ENCODE measurements at regions not wholly inside any gene's neighbourhood (a gene's known extent, or its start where the extent isn't known, plus 50 kb on each side); places are given as distances from the start of the nearest gene placed in this dataset.

DNA sequence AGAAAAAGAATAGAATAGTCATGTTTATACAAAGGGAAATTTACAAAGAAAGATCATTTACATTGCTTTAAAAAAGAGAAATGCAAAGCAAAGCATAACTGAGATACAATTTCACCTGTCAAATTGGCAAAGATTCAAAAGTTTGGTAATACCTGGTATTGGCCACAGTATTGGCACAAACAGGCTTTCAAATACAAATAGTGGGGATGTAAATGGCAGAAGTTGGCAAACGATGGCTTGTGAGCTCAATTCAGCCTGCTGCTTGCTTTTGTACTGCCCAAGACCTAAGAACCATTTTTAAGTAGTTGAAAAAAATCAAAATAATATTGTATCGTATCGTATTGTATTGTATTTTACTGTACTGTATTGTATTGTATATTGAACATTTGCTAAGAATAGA, 194.5 kb upstream of the JAG1 start:
- no peak for DNase-seq

DNA sequence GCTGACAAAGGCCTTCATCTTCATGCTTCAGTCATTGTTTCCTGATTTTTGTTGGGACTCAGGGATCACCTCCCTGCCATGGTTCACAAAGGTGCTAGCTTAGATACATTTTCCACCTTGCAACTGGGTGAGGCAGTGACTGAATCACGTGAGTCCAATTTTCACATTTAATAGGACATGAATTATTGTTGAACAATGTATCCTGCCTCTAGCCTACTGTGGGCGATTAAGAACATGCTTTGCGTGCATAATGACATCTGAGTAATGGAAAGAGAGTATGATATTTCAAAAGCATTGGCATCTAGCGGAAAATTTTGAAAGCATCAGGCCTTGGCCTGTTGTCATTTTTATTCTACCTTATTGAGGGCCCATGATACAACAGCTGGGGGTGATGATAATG, 199.2 kb upstream of the JAG1 start:
- no peak for DNase-seq

DNA sequence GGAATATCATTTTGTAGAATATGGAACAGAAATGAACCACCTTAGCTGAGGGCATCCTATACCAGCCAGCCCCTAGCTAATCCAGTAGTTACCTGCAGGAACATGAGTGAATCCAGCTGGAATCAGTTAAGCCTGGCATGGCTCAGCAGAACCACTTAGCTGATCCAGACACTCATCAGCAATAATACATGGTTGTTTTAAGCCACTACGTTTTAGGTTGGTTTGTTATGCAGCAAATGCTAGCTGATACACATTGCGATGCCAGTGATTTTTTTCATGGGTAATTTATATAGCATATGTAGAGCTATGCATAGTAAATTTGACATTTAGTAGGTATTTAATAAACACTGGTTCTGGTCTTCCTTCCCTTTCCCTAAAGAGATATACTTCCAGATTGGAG, 201.9 kb upstream of the JAG1 start:
- no peak for DNase-seq

DNA sequence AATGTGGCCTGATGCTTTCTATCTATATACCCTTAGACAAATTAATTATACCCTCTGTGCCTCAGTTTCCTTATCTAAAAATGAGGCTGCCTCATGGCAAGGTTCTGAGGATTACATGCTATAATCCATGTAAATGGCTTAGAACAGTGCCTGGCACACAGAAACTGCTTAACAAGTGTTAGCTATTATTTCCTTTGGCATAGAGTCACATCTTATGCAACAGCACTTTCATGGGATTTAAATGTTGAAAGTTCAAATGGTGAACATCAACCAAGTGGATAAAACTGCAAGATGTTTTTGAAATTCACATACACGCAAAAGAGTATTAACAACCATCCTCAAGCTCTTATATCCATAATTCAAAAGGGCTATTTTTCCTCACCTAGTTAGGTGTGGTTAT, 202.8 kb upstream of the JAG1 start:
- DNase-seq: no peak

DNA sequence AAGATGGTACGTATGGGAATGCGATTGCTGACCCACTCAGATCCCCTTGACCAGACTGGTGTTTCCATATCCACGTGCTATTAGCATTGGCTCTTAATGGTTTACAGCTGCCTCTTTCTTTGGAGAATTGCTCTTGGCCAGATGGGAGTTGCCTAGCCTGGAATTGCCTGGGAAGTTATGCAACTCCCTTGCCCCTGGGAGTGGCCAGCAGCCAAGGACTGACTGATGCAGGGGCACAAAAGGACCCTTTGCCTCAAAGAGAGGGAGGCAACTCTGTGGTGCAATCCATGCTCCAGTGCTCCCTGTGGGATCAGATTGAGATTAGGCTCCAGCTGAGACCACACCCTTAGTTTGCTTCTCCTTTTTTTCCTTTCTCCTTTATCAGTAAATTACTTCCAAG, 203.5 kb upstream of the JAG1 start:
- no peak for DNase-seq

DNA sequence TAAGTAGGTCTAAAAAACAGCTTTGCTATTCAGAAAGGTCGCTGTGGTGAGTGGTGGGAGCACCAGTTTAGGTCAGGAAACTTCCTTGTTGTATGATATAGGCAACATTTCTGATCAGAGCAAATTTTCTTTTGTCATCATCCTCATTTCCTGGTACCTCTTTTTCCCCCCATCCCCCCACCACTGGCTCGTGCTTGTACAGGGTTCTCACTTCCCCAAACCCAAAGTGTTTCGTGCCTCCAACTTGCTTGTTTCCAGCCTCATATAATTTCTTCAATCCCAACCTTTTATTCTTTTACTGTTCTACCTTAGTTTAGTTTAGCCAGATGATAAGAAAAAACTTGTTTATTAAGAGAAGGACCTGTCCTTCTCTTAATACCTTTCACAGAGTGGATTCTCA, 209.4 kb upstream of the JAG1 start:
- DNase-seq: no peak

DNA sequence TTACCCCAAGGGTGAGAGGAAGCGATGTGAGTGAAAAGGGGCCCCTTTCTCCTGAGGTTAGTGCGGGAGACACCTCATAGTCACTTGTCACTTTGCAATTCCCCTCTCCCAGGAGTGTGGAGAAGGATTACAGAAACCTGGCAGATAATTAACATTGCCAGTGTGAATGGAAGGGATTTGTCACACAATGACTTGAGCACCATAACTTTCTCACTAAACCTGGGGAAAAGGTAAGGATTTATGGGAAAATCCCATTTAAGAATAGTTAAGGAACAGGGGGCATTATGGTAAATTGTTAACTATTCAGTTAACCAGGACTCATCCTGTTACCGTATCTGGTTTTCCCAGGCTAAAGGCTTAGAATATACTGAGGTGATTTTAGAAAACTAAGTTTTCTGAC, 219.5 kb upstream of the JAG1 start:
- no peak for DNase-seq

DNA sequence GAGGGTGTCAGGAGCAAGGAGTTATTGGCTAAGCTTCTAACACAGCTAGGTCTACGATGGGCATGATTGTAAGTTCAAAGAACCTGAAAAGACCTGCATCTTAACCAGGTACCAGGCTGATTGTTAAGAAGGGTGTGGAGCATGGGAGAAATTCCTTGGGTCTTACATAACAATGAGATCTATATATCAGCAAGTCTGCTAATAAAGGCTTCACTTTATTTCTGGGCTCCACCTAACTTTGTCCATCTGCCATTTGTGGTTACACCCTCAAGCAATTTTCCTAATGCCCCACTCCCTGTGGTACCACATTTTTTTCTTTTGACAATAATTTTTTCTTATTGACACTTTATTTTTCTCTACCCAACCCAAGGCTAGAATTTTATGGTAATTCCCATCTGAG, 223.5 kb upstream of the JAG1 start:
- no peak for DNase-seq

DNA sequence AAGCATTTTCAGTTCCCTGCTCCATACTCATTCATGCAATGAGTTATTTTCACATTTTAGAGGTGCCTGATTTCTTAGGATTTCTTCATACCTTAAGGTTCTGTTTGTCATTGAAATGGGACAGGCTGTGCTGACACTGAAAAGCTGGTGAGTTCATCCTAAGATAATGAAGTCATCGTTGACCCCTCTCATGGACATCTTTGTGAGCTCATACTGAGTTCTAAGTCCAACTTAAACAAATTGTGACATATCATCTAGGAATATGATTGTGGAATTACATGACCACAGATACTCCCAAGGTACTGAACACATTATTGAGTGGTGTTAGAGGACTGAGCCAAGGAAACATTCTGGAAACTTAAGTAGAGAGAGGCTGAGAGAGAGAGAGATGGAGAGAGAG, 224.8 kb upstream of the JAG1 start:
- DNase-seq: no peak

DNA sequence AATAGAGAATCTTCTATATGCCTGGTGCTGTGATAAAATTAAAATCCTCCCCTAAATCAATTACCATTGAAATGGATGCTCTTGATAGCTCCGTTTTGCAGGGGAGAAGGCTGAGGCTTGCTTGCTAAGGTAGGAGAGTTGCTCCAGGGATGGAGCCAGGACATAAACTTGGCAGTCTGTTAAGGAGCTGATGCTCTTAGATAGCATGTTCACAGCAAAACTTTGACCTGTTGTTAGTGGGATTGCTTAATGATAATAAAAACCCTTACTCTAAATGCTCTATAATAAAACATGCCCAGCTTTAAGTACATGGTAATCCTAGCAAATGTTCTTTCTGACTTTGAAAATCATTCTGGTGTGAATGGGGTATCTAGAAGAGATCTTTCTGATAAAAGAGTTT, 228.4 kb upstream of the JAG1 start:
- no peak for DNase-seq

DNA sequence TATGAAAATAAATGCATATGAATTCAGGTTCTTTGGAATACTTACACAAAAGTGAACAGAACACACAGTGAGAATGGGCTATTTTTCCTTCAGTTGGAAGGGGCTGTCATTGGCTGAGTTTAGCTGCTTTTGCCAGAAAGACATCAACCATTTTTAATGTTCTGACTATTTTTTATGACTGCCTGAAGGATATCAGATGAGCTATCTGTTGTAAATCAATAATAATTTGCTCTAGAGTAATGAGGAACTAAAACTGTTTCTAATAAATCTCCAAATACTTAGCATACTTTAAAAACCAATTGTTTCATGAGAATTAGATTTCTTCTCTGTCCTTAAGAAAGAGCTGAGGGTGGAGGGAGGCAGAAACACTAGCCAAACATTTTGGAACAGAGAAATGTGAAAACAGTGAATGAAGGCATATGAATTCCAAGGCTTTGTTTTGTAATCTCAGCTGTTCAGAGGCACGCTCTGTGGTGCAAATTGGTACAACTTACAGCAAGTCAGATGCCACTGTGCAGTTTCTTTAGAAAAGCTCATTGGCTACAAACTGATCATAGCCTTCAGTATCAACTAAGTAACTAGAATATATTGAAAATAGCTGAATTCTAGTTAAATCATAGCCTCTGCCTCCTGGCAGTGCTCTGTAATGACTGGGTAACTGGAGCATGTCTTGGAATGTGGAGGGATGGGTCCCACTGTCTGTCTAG, 228.9 kb upstream of the JAG1 start:
- no peak for DNase-seq

DNA sequence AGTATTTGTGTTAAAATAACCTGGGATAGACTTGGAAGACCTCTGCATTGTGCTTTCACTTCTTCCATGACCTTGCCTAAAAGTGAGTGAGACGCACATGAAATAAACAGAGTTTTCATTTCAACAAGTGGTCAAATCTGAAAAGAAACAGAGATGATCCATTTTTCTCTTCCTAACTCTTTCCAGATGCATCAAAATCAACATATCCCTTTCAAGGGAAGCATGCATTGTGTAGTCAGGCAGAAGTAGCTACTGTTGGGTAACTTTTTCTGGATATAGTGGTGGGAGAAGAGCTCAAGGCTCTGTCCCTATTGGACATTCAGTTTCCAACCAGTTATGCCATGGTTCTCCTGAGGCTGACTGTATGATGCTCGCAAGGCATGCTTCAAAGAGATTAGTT, 233.0 kb upstream of the JAG1 start:
- no peak for DNase-seq

DNA sequence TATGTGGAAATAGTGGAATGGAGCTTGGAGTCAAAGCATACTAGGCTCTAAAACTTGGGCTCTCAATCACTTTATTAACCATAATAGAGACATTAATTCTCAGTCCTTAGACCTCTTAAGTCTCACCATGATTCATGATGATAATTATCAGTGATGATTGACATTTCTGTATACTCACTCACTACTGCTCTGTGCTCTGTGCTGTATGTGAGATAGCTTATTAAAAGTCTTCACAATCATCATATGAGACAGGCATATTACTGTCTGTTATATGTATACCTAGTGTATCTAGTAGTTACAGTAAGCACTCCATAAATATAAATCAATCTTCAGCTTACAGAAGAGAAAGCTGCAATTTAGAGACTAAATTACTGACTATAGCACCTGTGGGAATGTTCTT, 236.0 kb upstream of the JAG1 start:
- DNase-seq: no peak

DNA sequence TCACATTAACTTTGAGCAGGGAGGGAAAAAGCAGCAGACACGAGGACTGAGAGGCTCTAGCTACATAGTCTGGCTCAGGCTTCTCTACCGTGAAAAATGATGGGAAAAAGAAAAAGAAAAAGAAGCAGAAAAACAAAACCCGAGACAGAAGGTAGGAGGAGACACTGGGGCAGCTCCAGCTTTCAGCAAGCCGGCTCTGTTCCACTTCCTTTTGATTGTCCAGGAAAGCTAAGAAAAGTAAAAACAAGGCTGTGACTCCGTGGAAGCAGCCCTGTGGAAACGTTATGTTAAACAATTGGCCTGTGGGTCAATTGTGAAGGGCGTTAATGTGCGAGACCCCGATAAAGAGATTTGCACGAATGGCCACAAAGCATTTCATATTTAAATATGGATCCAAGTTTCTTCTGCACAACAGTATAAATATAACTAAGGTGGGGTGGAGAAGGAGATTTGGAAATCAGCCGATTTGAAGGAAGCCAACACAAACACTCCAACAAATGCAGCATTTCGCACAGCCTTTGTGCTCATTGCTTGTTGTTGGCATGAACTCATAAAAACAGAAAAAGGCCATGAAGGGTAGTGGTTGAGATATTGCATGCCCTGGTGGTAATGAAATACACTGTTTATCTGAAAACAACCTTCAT, 236.9 kb upstream of the JAG1 start:
- DNase-seq: no peak

DNA sequence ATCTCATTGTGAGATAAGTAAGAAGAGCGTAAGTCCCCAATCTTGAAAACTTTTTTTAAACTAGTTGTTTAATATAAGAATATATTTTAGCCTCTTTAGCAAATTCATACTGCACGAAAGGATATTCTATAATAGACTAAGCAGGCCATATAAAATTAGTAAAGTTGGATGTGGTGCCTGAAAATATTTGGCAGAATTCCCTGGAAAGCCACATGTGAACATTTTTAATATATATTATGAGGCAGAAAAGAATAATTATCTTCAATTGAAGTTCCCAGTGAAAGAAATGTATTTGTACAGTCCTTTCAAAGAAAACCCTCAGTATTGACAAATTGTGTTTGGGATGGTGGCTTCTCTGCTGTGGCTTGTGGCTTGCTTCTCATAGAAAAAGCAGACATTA, 237.5 kb upstream of the JAG1 start:
- DNase-seq: no peak

DNA sequence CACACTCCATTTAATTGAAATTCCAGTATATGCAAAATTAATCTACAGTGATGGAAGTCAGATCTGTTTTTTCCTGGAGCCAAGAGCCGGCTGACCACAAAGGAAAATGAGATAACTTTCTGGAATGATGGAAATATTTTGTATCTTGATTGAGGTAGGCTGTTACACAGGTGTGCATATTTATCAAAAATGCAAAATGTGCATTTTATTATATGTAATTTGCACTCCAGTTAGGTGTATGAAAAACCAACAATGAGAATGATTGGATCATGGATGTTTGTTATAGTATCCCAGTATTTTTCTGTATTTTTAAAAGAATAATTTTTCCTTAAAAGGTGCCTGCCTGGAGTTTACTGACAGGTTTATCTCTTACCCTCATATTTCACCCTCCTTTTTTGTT, 242.0 kb upstream of the JAG1 start:
- no peak for DNase-seq

DNA sequence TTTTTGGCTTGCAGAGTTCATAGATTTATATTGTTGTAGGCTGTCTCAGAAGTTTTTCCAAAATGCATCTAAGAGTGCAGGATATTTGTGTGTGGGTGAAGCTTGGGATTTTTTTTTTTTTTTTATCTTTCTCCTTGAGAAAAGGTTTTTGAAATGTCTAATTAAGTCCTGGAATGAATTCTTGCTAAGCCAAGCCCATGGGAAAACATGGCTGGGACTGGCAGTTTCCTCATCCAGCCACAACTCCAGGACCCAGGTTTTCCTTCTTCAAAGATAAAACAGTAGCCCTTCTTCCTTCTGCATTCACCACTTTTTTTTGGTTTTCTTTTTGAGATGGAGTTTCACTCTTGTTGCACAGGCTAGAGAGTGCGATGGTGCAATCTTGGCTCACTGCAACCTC, 242.5 kb upstream of the JAG1 start:
- no peak for DNase-seq

DNA sequence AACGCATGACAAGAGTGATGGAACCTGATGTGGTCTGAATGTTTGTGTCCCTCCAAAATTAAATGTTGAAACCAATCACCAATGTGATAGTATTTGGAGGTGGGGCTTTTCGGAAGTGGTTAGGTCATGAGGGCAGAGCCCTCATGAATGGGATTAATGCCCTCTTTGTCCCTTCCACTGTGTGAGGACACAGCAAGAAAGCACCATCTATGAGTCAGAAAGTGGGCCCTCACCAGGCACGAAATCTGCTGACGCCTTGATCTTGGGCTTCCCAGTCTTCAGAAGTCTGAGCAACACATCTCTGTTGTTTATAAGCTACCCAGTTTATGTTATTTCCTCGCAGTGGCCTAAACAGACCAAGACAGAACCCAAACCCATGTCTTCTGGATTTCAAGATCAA, 244.0 kb upstream of the JAG1 start:
- no peak for DNase-seq

DNA sequence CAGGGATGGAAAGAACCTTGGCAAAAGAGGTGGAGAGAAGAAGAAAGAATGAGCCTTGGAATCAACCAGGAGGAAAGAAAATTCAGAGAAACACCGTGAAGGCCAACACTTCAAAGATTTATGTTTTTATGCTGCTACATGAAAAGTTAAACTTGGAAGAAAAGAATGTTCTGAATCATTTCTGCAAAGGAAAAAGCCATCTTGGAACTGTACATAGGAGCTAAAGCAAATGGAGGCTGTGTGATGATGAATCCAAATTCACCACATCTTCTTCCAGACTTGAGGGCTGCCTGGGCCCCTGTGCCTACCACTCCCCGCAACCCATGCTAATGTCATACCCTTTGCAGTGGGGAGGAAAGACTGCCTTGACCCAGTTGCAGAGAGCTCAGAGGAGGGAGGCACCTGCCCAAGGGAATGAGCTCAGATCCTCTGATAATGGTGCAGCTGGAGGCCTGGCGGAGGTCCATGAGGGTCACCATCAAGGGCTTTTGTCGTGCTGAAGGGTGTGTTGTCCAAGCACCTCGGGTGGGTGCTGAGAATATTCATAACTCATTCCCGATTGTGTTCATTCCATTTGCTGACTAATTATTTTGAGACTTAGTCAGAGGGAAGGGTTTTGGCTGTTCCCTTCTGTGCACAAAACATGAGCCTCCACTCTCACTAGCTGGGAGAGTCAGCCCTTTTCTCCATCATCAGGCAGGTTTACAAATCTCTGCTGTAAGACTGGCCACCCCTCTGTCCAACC, 245.8 kb upstream of the JAG1 start:
- DNase-seq: no peak

DNA sequence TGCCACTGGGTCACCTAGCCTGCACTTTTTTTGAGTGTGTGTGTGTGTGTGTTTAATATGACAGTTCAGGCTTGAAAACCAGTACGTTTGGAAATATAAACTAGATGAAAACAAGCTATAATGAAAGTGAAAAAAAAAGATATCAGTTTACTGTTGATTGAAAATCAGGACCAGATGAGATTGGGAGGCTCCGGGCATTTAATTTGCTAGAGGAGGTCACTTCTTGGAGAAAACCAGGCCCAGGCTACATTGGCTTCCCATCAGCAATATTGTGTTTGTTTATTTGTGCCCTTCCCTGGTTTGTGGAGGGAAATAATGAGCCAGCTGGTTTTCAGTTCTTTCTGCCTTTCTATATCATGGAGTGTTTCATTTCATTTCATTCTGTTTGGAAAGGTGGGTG, 246.6 kb upstream of the JAG1 start:
- no peak for DNase-seq

DNA sequence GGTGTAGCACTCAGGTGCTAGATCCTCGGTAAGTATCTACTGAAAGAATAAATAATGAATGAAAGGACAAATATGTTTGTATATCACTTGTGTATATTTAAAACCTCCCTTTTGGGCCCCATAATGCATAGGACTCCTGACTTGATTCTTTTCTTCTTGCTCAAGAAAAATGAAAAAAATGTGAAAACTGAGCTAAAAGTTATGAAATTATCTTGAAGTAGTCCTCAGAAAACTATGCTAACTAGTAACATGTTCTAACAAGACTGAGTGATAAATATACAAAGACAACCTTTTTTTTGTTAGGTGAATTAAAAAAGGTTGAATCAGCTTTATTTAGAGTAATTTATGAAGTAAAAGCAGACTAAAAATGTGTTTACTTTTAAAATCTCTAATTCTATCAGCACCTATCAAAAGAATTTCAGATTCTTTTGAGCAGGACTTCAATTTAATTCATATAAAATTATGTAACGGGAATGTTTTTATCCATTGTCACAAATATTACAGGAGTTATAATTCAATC, 247.8 kb upstream of the JAG1 start:
- no peak for DNase-seq

DNA sequence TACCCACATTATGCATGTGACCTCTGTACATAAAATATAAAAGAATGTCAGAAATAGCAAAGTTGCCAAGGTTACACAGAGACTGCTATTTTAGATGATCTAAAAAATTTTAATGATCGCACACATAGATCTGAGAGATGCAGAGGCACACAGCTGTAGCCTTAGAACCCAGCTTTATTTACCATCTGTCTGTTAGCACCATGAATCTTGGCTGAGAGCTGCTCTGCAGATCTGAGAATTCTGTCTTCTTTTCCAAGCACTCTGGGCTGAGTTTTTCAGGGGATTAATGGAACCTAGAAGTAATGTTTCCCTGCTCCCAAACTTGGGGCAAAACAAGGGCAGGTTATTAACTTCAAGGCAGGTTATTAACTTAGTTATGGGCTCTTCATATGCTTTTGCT, 248.7 kb upstream of the JAG1 start:
- no peak for DNase-seq

DNA sequence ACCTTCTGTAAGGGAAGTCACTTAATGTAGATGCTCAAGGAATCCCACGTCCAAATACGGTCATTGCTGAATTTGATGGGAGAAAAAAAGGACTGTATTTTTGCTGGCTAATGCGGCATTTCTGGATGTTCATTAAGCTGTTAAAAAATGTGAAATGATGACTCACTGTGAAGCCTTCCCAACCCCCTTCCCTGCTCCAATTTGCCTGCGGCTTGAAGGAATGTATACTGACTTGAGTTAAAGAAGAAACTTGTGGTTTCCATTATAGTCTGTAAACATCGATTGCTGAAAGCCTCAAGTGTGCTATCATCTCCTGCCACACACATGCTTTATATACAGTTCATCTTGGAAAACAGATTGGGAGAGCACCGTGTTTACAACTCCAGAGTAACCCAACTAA, 249.1 kb upstream of the JAG1 start:
- no peak for DNase-seq

DNA sequence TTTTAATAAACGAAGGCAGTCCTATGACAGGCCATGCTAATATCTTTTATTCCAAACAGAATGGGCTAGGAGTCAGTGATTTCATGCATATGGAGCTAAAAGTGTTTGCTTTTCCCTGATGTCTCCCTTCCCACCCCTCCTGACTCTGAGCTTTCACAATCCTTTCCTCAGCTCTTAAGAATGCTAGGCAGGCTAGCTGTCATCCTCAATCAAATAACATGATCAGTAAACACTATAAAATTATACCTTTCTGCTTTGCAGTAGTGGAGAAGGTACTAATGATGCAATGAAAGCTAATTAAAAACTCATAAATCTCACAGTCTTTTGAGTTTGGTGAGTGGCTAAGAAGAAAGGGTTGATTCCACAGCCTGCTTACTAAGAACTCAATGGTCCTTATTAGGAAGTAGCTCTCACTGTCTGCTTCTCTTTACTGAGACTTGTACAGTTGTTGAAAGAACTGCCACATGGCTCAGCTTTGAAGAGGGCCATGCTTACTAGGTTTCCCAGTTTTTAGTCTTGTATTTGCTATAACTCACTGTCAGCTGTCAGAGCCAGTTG, 250.9 kb upstream of the JAG1 start:
- no peak for DNase-seq

All from CD4-positive, alpha-beta T cell treated with Interleukin-17A for 4 hours (primary cell).